Inflammatory macrophage treated with lipopolysaccharide for 4 hours (primary cell): ENCODE measurements at regions not wholly inside any gene's neighbourhood (a gene's known extent, or its start where the extent isn't known, plus 50 kb on each side); places are given as distances from the start of the nearest gene placed in this dataset.
"Not testable (repeated sequence)": the region's sequence is repeated elsewhere in the genome, so short reads cannot be mapped to it uniquely, and the experiment has no call there.

Source experiments
- DNase-seq: peaks from one replicate; pipeline ENCODE4 v3.0.0-alpha.2; 2020

GRCh38 chr19:27892500-27892899 is 1320.5 kb downstream of the UQCRFS1 start:
- DNase-seq: no peak

GRCh38 chr19:27891411-27891810 is 1321.5 kb downstream of the UQCRFS1 start:
- DNase-seq: no peak

- DNase-seq: no peak
Observed at GRCh38 chr19:27890696-27891095, 1322.3 kb downstream of the UQCRFS1 start.

GRCh38 chr19:27890206-27890605 is 1322.7 kb downstream of the UQCRFS1 start:
- no peak for DNase-seq

GRCh38 chr19:27889156-27889555 is 1323.8 kb downstream of the UQCRFS1 start:
- DNase-seq: no peak

GRCh38 chr19:27887946-27888345 is 1325.0 kb downstream of the UQCRFS1 start:
- DNase-seq: no peak

GRCh38 chr19:27885359-27885758 is 1327.6 kb downstream of the UQCRFS1 start:
- no peak for DNase-seq

- DNase-seq: no peak
Observed at GRCh38 chr19:27884376-27884775, 1328.6 kb downstream of the UQCRFS1 start.

GRCh38 chr19:27881213-27881612 is 1331.7 kb downstream of the UQCRFS1 start:
- no peak for DNase-seq

GRCh38 chr19:27876976-27877512 is 1335.9 kb downstream of the UQCRFS1 start:
- no peak for DNase-seq

GRCh38 chr19:27876489-27876888 is 1336.5 kb downstream of the UQCRFS1 start:
- DNase-seq: no peak

GRCh38 chr19:27872370-27872769 is 1340.6 kb downstream of the UQCRFS1 start:
- DNase-seq: no peak

- DNase-seq: no peak
Observed at GRCh38 chr19:27870293-27870692, 1342.7 kb downstream of the UQCRFS1 start.

- DNase-seq: no peak
Observed at GRCh38 chr19:27868007-27868406, 1344.9 kb downstream of the UQCRFS1 start.

GRCh38 chr19:27865927-27866777 is 1346.8 kb downstream of the UQCRFS1 start:
- DNase-seq: no peak

- no peak for DNase-seq
Observed at GRCh38 chr19:27861411-27861975, 1351.5 kb downstream of the UQCRFS1 start.

GRCh38 chr19:27860309-27860934 is 1352.5 kb downstream of the UQCRFS1 start:
- no peak for DNase-seq

- DNase-seq: no peak
Observed at GRCh38 chr19:27859689-27860088, 1353.3 kb downstream of the UQCRFS1 start.

GRCh38 chr19:27858981-27859581 is 1353.9 kb downstream of the UQCRFS1 start:
- DNase-seq: no peak

GRCh38 chr19:27852931-27853330 is 1360.0 kb downstream of the UQCRFS1 start:
- DNase-seq: not testable (repeated sequence)

GRCh38 chr19:27851543-27852060 is 1361.3 kb downstream of the UQCRFS1 start:
- DNase-seq: no peak

- DNase-seq: no peak
Observed at GRCh38 chr19:27851002-27851481, 1361.9 kb downstream of the UQCRFS1 start.

- DNase-seq: no peak
Observed at GRCh38 chr19:27846944-27847343, 1366.0 kb downstream of the UQCRFS1 start.
